Naive thymus-derived CD4-positive, alpha-beta T cell (primary cell): ENCODE measurements at regions not wholly inside any gene's neighbourhood (a gene's known extent, or its start where the extent isn't known, plus 50 kb on each side); places are given as distances from the start of the nearest gene placed in this dataset.

Experiments used
- ATAC-seq: fragments of 150-1000 bp; cut with Tn5 transposase; 2 replicates; pipeline ENCODE4 v1.10.0; 2021; ENCODE audit warnings: mild to moderate bottlenecking, moderate library complexity
- CTCF ChIA-PET: fragments of 350-600 bp; sonication (Branson Sonifier 250); formaldehyde crosslinking; loops from one replicate; lab custom pipeline; 2021; ENCODE audit warnings: antibody characterized with exemption; lab: Charles Lee
- POLR2A ChIA-PET: fragments of 350-600 bp; sonication (Branson Sonifier 250); formaldehyde crosslinking; loops from one replicate; lab custom pipeline; 2021; ENCODE audit warnings: antibody characterized with exemption, inconsistent platforms; lab: Charles Lee
- DNase-seq, 9 donors: peaks; one replicate each; pipeline versions ENCODE4 v3.0.0 to v3.0.0-alpha.2; 2020 to 2022; ENCODE audit warnings: mixed read lengths in 1 of 9
- H3K27ac ChIP-seq: one replicate; pipeline ENCODE4 v1.7.0; 2013; ENCODE audit warnings: mild to moderate bottlenecking, low read depth, low read length, moderate library complexity
- H3K27me3 ChIP-seq, 2 donors: one replicate each; pipeline ENCODE4 v1.7.0; 2013; ENCODE audit warnings: low read length in 2 of 2, mild to moderate bottlenecking in 2 of 2, moderate library complexity in 2 of 2; ENCODE audit not compliant: control insufficient read depth in 2 of 2, insufficient read depth in 2 of 2
- H3K36me3 ChIP-seq, 3 experiments: 1 replicate in 2 of 3; 2 replicates in 1 of 3; pipeline ENCODE4 v1.7.0; 2013; ENCODE audit warnings: low read length in 3 of 3, mild to moderate bottlenecking in 3 of 3, moderate library complexity in 1 of 3; ENCODE audit not compliant: insufficient read depth in 3 of 3, control insufficient read depth in 2 of 3
- H3K4me1 ChIP-seq, 2 donors: one replicate each; pipeline ENCODE4 v1.7.0; 2013; ENCODE audit warnings: low read length in 2 of 2, mild to moderate bottlenecking in 2 of 2, moderate library complexity in 1 of 2; ENCODE audit not compliant: control insufficient read depth in 2 of 2, insufficient read depth in 2 of 2
- H3K4me3 ChIP-seq: 2 replicates; pipeline ENCODE4 v1.7.0; 2013; ENCODE audit warnings: mild to moderate bottlenecking, low read length
- H3K9me3 ChIP-seq, 3 experiments: 1 replicate in 2 of 3; 2 replicates in 1 of 3; pipeline ENCODE4 v1.7.0; 2013; ENCODE audit warnings: low read length in 3 of 3; ENCODE audit not compliant: control insufficient read depth in 2 of 3
- H3K27ac Mint-ChIP-seq, 9 donors: one replicate each; pipeline ENCODE4 v1.8.0; 2020 to 2022; ENCODE audit warnings: mixed read lengths in 9 of 9, mild to moderate bottlenecking in 8 of 9, moderate library complexity in 5 of 9, inconsistent platforms in 2 of 9
- H3K27me3 Mint-ChIP-seq, 5 donors: one replicate each; pipeline ENCODE4 v1.8.0; 2021 to 2022; ENCODE audit warnings: mixed read lengths in 5 of 5, mild to moderate bottlenecking in 1 of 5
- H3K36me3 Mint-ChIP-seq, 5 donors: one replicate each; pipeline ENCODE4 v1.8.0; 2020 to 2022; ENCODE audit warnings: mixed read lengths in 5 of 5, mild to moderate bottlenecking in 3 of 5, inconsistent platforms in 1 of 5
- H3K4me1 Mint-ChIP-seq, 7 donors: one replicate each; pipeline ENCODE4 v1.8.0; 2020 to 2022; ENCODE audit warnings: mixed read lengths in 7 of 7, mild to moderate bottlenecking in 3 of 7, inconsistent platforms in 1 of 7
- H3K4me3 Mint-ChIP-seq, 10 donors: one replicate each; pipeline ENCODE4 v1.8.0; 2020 to 2022; ENCODE audit warnings: mild to moderate bottlenecking in 10 of 10, mixed read lengths in 10 of 10, moderate library complexity in 6 of 10, inconsistent platforms in 2 of 10
- H3K9me3 Mint-ChIP-seq, 11 donors: one replicate each; pipeline ENCODE4 v1.8.0; 2020 to 2022; ENCODE audit warnings: mixed read lengths in 11 of 11, mild to moderate bottlenecking in 4 of 11, inconsistent platforms in 1 of 11, moderate library complexity in 1 of 11
- intact Hi-C, 2 donors: fragments of 100-400 bp; cut with micrococcal nuclease; formaldehyde crosslinking; loops; one replicate each; pipeline ENCODE4 v1.15.1; 2023

DNA sequence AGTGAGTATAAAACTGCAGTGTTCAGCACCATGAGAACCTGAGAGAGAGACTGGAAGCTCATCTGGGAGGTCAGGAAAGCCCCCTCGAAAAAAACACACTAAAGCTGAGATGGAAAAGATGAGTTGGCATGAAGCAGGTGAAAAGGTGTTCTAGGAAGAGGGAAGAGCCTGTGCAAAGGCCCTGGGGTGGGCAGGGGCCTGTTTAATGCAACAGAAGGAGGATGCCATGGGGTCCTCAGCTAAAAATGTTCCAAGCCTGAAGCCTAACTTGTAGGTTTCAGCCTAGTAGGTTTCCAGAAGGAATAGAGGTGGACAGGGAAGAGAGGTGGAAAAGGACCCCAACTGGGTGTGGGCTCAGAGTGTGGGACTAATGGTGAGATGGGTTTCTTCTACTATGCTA is 242.3 kb upstream of the ZFHX3 start:
- no peaks in the 10 kb centered on the region for H3K36me3 ChIP-seq
- ChIA-PET CTCF (no interaction called here), POLR2A (no interaction called here)
- intact Hi-C loops, result no loop called here
- H3K4me1 Mint-ChIP-seq, result no peaks in the 10 kb centered on the region
- no peaks in the 10 kb centered on the region for H3K27me3 ChIP-seq
- no peak overlapping the region for H3K4me3 ChIP-seq
- no peaks in the 10 kb centered on the region for H3K4me1 ChIP-seq
- H3K9me3 Mint-ChIP-seq, result peaks cover 0 to 4% (median 0%) of the 10 kb centered on the region in 11 donors
- DNase-seq (no peak), ATAC-seq (no peak)
- H3K9me3 ChIP-seq, result no peaks in the 10 kb centered on the region
- peaks cover 0 to 5% (median under 1%) of the 10 kb centered on the region in 5 donors for H3K27me3 Mint-ChIP-seq
- no peak overlapping the region for H3K4me3 Mint-ChIP-seq
- no peaks in the 10 kb centered on the region for H3K36me3 Mint-ChIP-seq
- H3K27ac Mint-ChIP-seq, result no peak overlapping the region
- H3K27ac ChIP-seq, result no peak overlapping the region

DNA sequence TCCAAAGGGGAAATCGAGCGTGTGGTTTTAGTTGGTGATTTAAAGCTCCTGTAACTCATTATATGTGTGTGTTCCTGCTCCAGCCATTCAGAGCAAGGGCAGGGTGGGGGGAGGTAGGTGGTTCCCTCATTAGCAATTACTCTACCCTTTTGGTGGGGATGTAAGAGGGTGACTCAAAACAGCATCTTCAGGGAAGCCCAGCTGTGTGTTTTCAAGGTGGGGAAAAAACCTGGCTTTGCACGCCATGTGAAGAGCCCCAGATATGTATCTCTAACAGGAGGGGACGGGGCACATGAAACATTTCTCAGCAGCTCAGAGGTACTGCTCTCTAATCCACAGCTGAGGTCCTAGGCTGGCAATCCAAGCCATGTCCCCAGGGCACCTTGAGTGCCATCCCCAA is 241.3 kb upstream of the ZFHX3 start:
- no peaks in the 10 kb centered on the region for H3K4me1 Mint-ChIP-seq
- H3K27ac Mint-ChIP-seq, result no peak overlapping the region
- ATAC-seq, result no peak
- no peaks in the 10 kb centered on the region for H3K4me1 ChIP-seq
- ChIA-PET POLR2A (no interaction called here), CTCF (no interaction called here)
- H3K36me3 ChIP-seq, result no peaks in the 10 kb centered on the region
- no peak overlapping the region for H3K4me3 ChIP-seq
- H3K27ac ChIP-seq, result no peak overlapping the region
- H3K9me3 Mint-ChIP-seq, result peaks cover 0 to 4% (median 0%) of the 10 kb centered on the region in 11 donors
- H3K27me3 ChIP-seq, result no peaks in the 10 kb centered on the region
- DNase-seq, result no peak
- no peaks in the 10 kb centered on the region for H3K9me3 ChIP-seq
- H3K4me3 Mint-ChIP-seq, result no peak overlapping the region
- H3K27me3 Mint-ChIP-seq, result peaks cover 0 to 5% (median 4%) of the 10 kb centered on the region in 5 donors
- intact Hi-C loops, result no loop called here
- no peaks in the 10 kb centered on the region for H3K36me3 Mint-ChIP-seq

DNA sequence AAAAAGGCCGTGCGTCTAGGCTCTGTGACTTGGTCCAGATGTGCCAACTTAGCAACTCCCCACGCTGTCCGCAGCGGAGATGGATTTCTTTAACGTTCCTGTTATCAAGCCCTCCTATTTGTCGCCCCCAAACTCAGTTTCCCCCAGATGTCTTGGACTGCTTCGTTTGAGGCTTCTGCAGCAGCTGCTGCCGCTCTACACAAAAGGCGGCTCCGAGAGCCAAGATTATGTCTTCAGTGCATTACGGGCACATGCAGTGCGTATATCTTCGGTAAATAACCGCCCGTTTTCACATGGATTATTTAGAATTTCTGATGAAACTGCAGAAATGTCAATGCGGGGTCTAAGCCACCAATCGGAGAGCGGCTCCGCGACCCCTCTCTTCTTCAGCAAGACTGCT is 240.6 kb upstream of the ZFHX3 start:
- no peak overlapping the region for H3K4me3 ChIP-seq
- no peaks in the 10 kb centered on the region for H3K27me3 ChIP-seq
- DNase-seq (no peak), ATAC-seq (no peak)
- Mint-ChIP-seq H3K27ac (no peak overlapping the region), H3K9me3 (peaks cover 0 to 4% (median 0%) of the 10 kb centered on the region in 11 donors), H3K4me1 (no peaks in the 10 kb centered on the region), H3K4me3 (no peak overlapping the region), H3K27me3 (peaks cover 0 to 5% (median 4%) of the 10 kb centered on the region in 5 donors), H3K36me3 (no peaks in the 10 kb centered on the region)
- H3K36me3 ChIP-seq, result no peaks in the 10 kb centered on the region
- H3K27ac ChIP-seq, result no peak overlapping the region
- H3K4me1 ChIP-seq, result no peaks in the 10 kb centered on the region
- no peaks in the 10 kb centered on the region for H3K9me3 ChIP-seq
- CTCF ChIA-PET, result no interaction called here
- intact Hi-C loops, result no loop called here
- POLR2A ChIA-PET, result no interaction called here

DNA sequence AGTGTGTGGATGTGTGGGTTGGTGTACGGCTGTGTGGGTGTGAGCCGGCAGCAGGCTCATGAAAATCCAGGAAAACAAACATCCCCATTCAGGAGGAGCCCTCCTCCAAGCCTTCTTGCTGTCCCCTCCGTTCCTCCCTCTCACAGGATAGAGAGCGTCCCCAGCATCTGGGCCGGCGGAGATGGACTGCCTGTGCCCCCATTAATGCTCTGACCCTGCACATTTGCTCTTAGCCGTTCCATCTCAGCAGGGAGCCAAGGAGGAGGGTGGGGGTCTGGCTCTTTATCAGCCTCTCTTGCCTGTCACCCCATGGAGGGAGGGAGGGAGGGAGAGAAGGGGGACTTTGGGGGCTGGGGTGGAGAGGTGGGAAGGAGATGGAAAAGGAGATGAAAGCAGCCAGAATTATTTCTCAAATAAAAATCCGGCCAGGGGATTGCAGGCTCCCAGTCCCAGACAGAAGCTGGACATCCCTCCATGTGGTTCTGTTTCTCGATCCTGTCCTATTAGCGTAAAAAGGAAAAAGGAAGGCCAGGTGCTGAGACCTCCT is 240.0 kb upstream of the ZFHX3 start:
- Mint-ChIP-seq H3K9me3 (peaks cover 0 to 4% (median under 1%) of the 10 kb centered on the region in 11 donors), H3K27me3 (peaks cover 0 to 5% (median 4%) of the 10 kb centered on the region in 5 donors), H3K4me1 (no peaks in the 10 kb centered on the region), H3K4me3 (no peak overlapping the region), H3K36me3 (no peaks in the 10 kb centered on the region), H3K27ac (no peak overlapping the region)
- Histone ChIP-seq H3K4me1 (no peaks in the 10 kb centered on the region), H3K36me3 (no peaks in the 10 kb centered on the region), H3K27ac (no peak overlapping the region), H3K4me3 (no peak overlapping the region), H3K27me3 (no peaks in the 10 kb centered on the region), H3K9me3 (no peaks in the 10 kb centered on the region)
- intact Hi-C loops, result no loop called here
- DNase-seq, result no peak
- ATAC-seq, result no peak
- ChIA-PET CTCF (no interaction called here), POLR2A (no interaction called here)

DNA sequence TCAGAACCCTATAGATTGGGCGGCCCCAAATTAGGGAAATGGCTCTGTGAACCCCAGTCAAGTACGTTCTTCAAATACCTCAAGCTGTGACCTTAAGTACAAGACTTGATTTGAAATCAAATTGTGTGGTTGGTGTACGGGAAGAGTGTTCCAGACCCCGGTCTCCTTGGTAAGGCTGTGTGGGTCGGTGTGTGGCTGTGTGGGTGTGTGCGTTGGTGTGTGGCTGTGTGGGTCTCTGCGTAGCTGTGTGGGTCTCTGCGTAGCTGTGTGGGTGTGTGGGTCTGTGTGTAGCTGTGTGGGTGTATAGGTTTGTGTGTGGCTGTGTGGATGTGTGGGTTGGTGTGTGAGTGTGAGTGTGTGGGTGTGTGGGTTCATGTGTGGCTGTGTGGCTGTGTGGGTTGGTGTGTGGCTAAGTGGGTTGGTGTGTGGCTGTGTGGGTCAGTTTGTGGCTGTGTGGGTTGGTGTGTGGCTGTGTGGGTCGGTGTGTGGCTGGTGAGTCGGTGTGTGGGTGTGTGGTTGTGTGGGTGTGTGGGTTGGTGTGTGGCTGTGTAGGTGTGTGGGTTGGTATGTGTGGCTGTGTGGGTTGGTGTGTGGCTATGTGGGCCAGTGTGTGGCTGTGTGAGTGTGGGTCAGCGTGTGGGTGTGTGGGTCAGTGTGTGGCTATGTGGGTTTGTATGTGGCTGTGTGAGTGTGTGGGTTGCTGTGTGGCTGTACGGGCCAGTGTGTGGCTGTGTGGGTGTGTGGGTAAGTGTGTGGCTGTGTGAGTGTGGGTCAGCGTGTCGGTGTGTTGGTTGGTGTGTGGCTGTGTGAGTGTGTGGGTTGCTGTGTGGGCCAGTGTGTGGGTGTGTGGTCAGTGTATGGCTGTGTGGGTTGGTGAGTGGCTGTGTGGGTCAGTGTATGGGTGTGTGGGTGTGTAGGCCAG is 238.7 kb upstream of the ZFHX3 start:
- H3K27me3 Mint-ChIP-seq, result peaks cover 0 to 4% (median 3%) of the 10 kb centered on the region in 5 donors
- POLR2A ChIA-PET, result no interaction called here
- H3K36me3 ChIP-seq, result no peaks in the 10 kb centered on the region
- H3K4me1 ChIP-seq, result no peaks in the 10 kb centered on the region
- no peak for DNase-seq
- no peak overlapping the region for H3K4me3 ChIP-seq
- intact Hi-C loops, result no loop called here
- H3K4me3 Mint-ChIP-seq, result no peak overlapping the region
- no peak overlapping the region for H3K27ac ChIP-seq
- H3K27me3 ChIP-seq, result no peaks in the 10 kb centered on the region
- ATAC-seq, result no peak
- no peaks in the 10 kb centered on the region for H3K36me3 Mint-ChIP-seq
- peaks cover 0 to 10% (median 2%) of the 10 kb centered on the region in 11 donors for H3K9me3 Mint-ChIP-seq
- H3K9me3 ChIP-seq, result no peaks in the 10 kb centered on the region
- CTCF ChIA-PET, result no interaction called here
- H3K27ac Mint-ChIP-seq, result no peak overlapping the region
- no peaks in the 10 kb centered on the region for H3K4me1 Mint-ChIP-seq

DNA sequence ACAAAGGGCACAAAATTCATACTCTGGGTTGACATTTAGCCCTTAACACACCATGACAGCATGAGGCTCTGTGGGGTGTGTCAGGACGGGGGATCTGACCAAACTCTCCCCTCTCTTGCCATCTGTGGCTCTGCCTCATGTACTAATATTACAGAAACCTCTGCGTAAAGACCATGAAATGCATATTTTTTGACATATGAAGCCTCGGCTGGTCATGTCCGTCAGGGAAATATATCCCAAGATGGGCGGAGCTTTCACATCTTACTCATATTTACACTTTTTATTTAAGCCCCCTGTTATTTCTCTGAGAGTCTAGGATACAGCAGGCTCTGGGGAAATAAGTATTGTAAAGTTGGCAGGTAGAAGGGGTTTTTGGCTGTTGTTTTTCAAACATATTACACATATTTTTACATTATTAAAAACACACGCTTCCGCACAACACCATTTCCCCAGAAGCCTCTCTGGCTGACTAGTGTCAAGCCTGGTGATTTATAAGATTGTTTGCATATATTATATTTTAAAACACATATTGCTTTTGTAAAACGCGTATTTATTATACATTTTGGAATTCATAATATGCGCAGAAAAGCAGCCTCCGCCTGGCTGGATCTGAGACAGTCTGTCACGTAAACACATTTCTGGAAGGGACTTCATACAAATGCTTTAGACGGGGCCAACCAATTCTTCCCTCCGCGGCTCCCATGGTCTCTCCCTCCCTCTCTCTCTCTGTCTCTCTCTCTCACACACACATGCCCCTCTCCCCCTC is 237.7 kb upstream of the ZFHX3 start:
- Mint-ChIP-seq H3K9me3 (peaks cover 0 to 10% (median 2%) of the 10 kb centered on the region in 11 donors), H3K36me3 (no peaks in the 10 kb centered on the region), H3K27me3 (peaks cover 0 to 5% (median 3%) of the 10 kb centered on the region in 5 donors), H3K4me1 (no peaks in the 10 kb centered on the region), H3K4me3 (no peak overlapping the region), H3K27ac (no peak overlapping the region)
- Histone ChIP-seq H3K27ac (no peak overlapping the region), H3K36me3 (no peaks in the 10 kb centered on the region), H3K27me3 (no peaks in the 10 kb centered on the region), H3K9me3 (no peaks in the 10 kb centered on the region), H3K4me1 (no peaks in the 10 kb centered on the region), H3K4me3 (no peak overlapping the region)
- POLR2A ChIA-PET, result no interaction called here
- intact Hi-C loops, result no loop called here
- no peak for ATAC-seq
- CTCF ChIA-PET, result no interaction called here
- DNase-seq, result no peak
